ENCODE measurements at regions not wholly inside any gene's neighbourhood (a gene's known extent, or its start where the extent isn't known, plus 50 kb on each side); places are given as distances from the start of the nearest gene placed in this dataset.

GRCh38 chr1:163844459-163844858, 522.7 kb downstream of the NUF2 start (continued):
- TF ChIP-seq YY1 (IDR thresholded peaks at IDR 0.05; ENCODE audit: low read depth): no peak
- no peak for TF ChIP-seq RCOR1 (IDR thresholded peaks at IDR 0.05; ENCODE audit: low read length)
- no peak for TF ChIP-seq TCF12 (IDR thresholded peaks at IDR 0.05)
- TF ChIP-seq USF1 (IDR thresholded peaks at IDR 0.05; ENCODE audit: borderline replicate concordance, low read depth): no peak
- TF ChIP-seq USF2 (IDR thresholded peaks at IDR 0.05; ENCODE audit: borderline replicate concordance, low read depth, low read length): no peak

GRCh38 chr1:163845279-163845678, 523.5 kb downstream of the NUF2 start:
- CTCF ChIA-PET: no interaction called here
- WGBS (ENCODE audit: low lambda C conversion rate): 18% methylated on average over 3 of the region's 3 CpGs
- no peak overlapping the region for H3K4me3 ChIP-seq (ENCODE audit: low read depth in 2 of 2, low read length in 1 of 2)

More at GRCh38 chr1:163845279-163845678, 523.5 kb downstream of the NUF2 start:
- Histone ChIP-seq H3F3A (replicated peaks; ENCODE audit: insufficient read depth) (no peaks in the 10 kb centered on the region), H3K9me2 (no peaks in the 10 kb centered on the region), H3K4me2 (no peak overlapping the region), H3K9ac (no peak overlapping the region), H4K20me1 (ENCODE audit: insufficient read depth) (no peaks in the 10 kb centered on the region), H3K36me3 (replicated peaks in 1 of 2; ENCODE audit: control insufficient read depth in 1 of 2, insufficient read depth in 2 of 2, low read length in 1 of 2) (no peaks in the 10 kb centered on the region), H3K27ac (ENCODE audit: low read depth in 2 of 2, low read length in 1 of 2) (no peak overlapping the region), H3K9me3 (no peaks in the 10 kb centered on the region), H3K27me3 (ENCODE audit: insufficient read depth) (no peaks in the 10 kb centered on the region), H3K4me1 (ENCODE audit: control insufficient read depth in 1 of 2, insufficient read depth in 2 of 2, low read depth in 1 of 2, low read length in 1 of 2) (no peaks in the 10 kb centered on the region), H3K79me2 (ENCODE audit: insufficient read depth) (no peaks in the 10 kb centered on the region), H2AFZ (ENCODE audit: low read depth) (no peak overlapping the region)
- no peak for DNase-seq
- POLR2A ChIA-PET: no interaction called here
- no peak for TF ChIP-seq MEF2A (IDR thresholded peaks at IDR 0.05; ENCODE audit: borderline replicate concordance, low read depth)
- no peak for TF ChIP-seq GATA2 (CRISPR knock-in tag; IDR thresholded peaks at IDR 0.05)
- TF ChIP-seq NFIC (IDR thresholded peaks at IDR 0.05; ENCODE audit: borderline replicate concordance): no peak
- TF ChIP-seq RXRA (IDR thresholded peaks at IDR 0.05; ENCODE audit: borderline replicate concordance, low read depth): no peak
- TF ChIP-seq TEAD4 (IDR thresholded peaks at IDR 0.05; ENCODE audit: borderline replicate concordance, insufficient read depth): no peak
- no peak for TF ChIP-seq YY1 (IDR thresholded peaks at IDR 0.05; ENCODE audit: low read depth)
- no peak for TF ChIP-seq ELF1 (IDR thresholded peaks at IDR 0.05)
- TF ChIP-seq FOXM1 (IDR thresholded peaks at IDR 0.05; ENCODE audit: low read depth): no peak
- TF ChIP-seq FOSL2 (IDR thresholded peaks at IDR 0.05; ENCODE audit: borderline replicate concordance, low read depth): no peak
- TF ChIP-seq NRF1 (IDR thresholded peaks at IDR 0.05; ENCODE audit: low read depth, low read length): no peak
- TF ChIP-seq ZBTB33 (IDR thresholded peaks at IDR 0.05; ENCODE audit: borderline replicate concordance, low read depth): no peak
- TF ChIP-seq POLR2AphosphoS5 (IDR thresholded peaks at IDR 0.05; ENCODE audit: low read depth, low read length): no peak
- no peak for TF ChIP-seq TAF1 (IDR thresholded peaks at IDR 0.05; ENCODE audit: borderline replicate concordance, low read depth, low read length)
- no peak for TF ChIP-seq IRF3 (IDR thresholded peaks at IDR 0.05; ENCODE audit: low read depth, low read length)
- no peak for TF ChIP-seq JUND (IDR thresholded peaks at IDR 0.05)
- no peak for TF ChIP-seq CTCF (IDR thresholded peaks at IDR 0.05)
- no peak for TF ChIP-seq EZH2phosphoT487 (IDR thresholded peaks at IDR 0.05; ENCODE audit: borderline replicate concordance, low read depth)
- TF ChIP-seq RAD21 (IDR thresholded peaks at IDR 0.05; ENCODE audit: low read length): no peak
- no peak for TF ChIP-seq SIN3A (IDR thresholded peaks at IDR 0.05; ENCODE audit: borderline replicate concordance, low read depth, low read length)
- no peak for TF ChIP-seq RFX5 (IDR thresholded peaks at IDR 0.05; ENCODE audit: low read length)

All from SK-N-SH (cell line).